ENCODE measurements at regions not wholly inside any gene's neighbourhood (a gene's known extent, or its start where the extent isn't known, plus 50 kb on each side); places are given as distances from the start of the nearest gene placed in this dataset.

DNA sequence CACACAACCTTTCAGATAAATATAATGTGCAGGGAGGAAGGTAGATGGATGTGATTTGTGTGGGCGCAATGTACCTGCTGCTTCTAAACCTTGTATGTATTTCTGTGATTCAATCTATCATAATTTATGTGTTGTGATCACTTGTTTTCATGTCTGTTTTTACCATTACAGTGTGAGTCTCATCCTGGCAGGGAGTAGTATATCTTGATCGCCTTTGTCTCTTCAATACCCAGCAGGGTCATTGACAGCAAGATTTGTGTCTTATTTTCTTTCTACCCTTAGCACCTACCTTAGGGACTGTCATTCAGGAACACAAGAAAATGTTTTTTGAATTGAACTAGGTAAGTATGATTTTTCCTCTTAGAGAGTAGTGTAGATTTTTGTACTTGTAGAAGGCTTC is 83.7 kb upstream of the SELENOK start:
- Histone ChIP-seq H3K9me3 (no peaks in the 10 kb centered on the region), H3K36me3 (ENCODE audit: control insufficient read depth in 2 of 2, extremely low read depth in 1 of 2, insufficient read depth in 1 of 2, low read length in 1 of 2) (no peaks in the 10 kb centered on the region), H3K4me3 (ENCODE audit: control insufficient read depth in 1 of 2, extremely low read depth in 1 of 2, low read length in 1 of 2) (no peak overlapping the region), H3K4me1 (ENCODE audit: control insufficient read depth in 1 of 2, extremely low read depth in 1 of 2, insufficient read depth in 2 of 2, low read length in 2 of 2) (no peaks in the 10 kb centered on the region), H3K27me3 (replicated peaks in 1 of 2; ENCODE audit: control insufficient read depth in 2 of 2, extremely low read depth in 1 of 2, insufficient read depth in 2 of 2, low read length in 1 of 2) (peaks cover 0 to 4% of the 10 kb centered on the region in 2 experiments), H3K27ac (ENCODE audit: low read length) (no peak overlapping the region)
- ATAC-seq (replicated peaks in 1 of 4) (no peak), DNase-seq (no peak)
- no peak overlapping the region for H3K4me3 Mint-ChIP-seq
- no peak overlapping the region for H3K27ac Mint-ChIP-seq
- peaks cover 15 to 47% (median 21%) of the 10 kb centered on the region in 3 donors for H3K9me3 Mint-ChIP-seq
- H3K4me1 Mint-ChIP-seq: no peaks in the 10 kb centered on the region
- CTCF ChIA-PET: no interaction called here
- peaks cover 7 to 10% of the 10 kb centered on the region in 2 donors for H3K27me3 Mint-ChIP-seq
- POLR2A ChIA-PET: no interaction called here
- WGBS (ENCODE audit: insufficient coverage): no CpG with 5 or more reads among the region's 2 CpGs
- no peaks in the 10 kb centered on the region for H3K36me3 Mint-ChIP-seq

DNA sequence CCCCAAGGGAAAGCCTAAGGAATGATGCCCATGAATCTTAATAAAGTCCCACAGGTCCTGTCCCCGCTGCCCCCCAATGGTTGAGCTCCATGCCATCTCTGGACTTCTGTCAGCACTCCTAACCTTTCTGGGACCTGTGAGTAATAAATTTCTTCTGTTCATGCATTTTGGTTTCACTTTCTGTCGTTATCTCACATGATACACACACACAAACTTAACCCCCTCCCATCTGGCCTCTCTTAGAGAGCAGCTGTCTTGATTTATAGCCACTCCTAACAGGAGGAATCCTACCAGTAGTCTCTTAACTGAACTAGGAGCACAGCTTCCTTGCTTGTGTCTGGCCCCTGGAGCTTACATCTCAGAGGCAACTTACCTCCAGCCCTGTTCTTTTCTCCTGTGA is 82.7 kb upstream of the SELENOK start:
- H3K4me3 ChIP-seq (ENCODE audit: control insufficient read depth in 1 of 2, extremely low read depth in 1 of 2, low read length in 1 of 2): no peak overlapping the region
- H3K27ac ChIP-seq (ENCODE audit: low read length): no peak overlapping the region
- peaks cover 0 to 4% of the 10 kb centered on the region in 2 experiments for H3K27me3 ChIP-seq (replicated peaks in 1 of 2; ENCODE audit: control insufficient read depth in 2 of 2, extremely low read depth in 1 of 2, insufficient read depth in 2 of 2, low read length in 1 of 2)
- WGBS (ENCODE audit: insufficient coverage): 33% methylated on average over 2 of the region's 2 CpGs
- no peaks in the 10 kb centered on the region for H3K36me3 ChIP-seq (ENCODE audit: control insufficient read depth in 2 of 2, extremely low read depth in 1 of 2, insufficient read depth in 1 of 2, low read length in 1 of 2)
- no peak overlapping the region for H3K4me3 Mint-ChIP-seq
- no peak overlapping the region for H3K27ac Mint-ChIP-seq
- no peak for ATAC-seq (replicated peaks in 1 of 4)
- DNase-seq: no peak
- POLR2A ChIA-PET: no interaction called here
- H3K36me3 Mint-ChIP-seq: no peaks in the 10 kb centered on the region
- H3K9me3 ChIP-seq: no peaks in the 10 kb centered on the region
- H3K9me3 Mint-ChIP-seq: peaks cover 15 to 50% (median 21%) of the 10 kb centered on the region in 3 donors
- H3K4me1 ChIP-seq (ENCODE audit: control insufficient read depth in 1 of 2, extremely low read depth in 1 of 2, insufficient read depth in 2 of 2, low read length in 2 of 2): no peaks in the 10 kb centered on the region
- peaks cover 0 to 4% of the 10 kb centered on the region in 2 donors for H3K27me3 Mint-ChIP-seq
- CTCF ChIA-PET: no interaction called here
- no peaks in the 10 kb centered on the region for H3K4me1 Mint-ChIP-seq

DNA sequence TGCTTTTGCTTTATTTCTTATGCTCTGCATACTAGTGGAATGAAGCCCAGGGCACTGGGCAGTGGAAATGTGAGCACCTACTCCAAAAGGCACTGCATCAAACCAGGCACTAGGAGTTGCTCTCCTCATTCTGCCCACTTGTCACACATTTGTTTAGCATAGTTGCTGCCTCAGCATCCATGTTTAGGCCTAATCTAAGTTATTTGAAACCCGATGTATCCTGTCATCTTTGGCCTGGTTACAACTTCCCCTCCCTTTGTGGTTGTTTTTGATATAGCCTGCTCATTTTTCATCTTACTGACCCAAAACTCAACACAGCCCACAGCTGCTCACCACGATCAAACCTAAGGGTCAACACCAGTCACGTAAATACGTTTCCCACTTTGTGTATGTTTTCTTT is 82.2 kb upstream of the SELENOK start:
- no peaks in the 10 kb centered on the region for H3K4me1 ChIP-seq (ENCODE audit: control insufficient read depth in 1 of 2, extremely low read depth in 1 of 2, insufficient read depth in 2 of 2, low read length in 2 of 2)
- no peaks in the 10 kb centered on the region for H3K36me3 ChIP-seq (ENCODE audit: control insufficient read depth in 2 of 2, extremely low read depth in 1 of 2, insufficient read depth in 1 of 2, low read length in 1 of 2)
- no peak overlapping the region for H3K27ac ChIP-seq (ENCODE audit: low read length)
- Mint-ChIP-seq H3K27ac (no peak overlapping the region), H3K4me3 (no peak overlapping the region), H3K9me3 (peaks cover 15 to 50% (median 21%) of the 10 kb centered on the region in 3 donors), H3K27me3 (peaks cover 0 to 4% of the 10 kb centered on the region in 2 donors), H3K4me1 (no peaks in the 10 kb centered on the region), H3K36me3 (no peaks in the 10 kb centered on the region)
- no peaks in the 10 kb centered on the region for H3K9me3 ChIP-seq
- peaks cover 0 to 2% of the 10 kb centered on the region in 2 experiments for H3K27me3 ChIP-seq (replicated peaks in 1 of 2; ENCODE audit: control insufficient read depth in 2 of 2, extremely low read depth in 1 of 2, insufficient read depth in 2 of 2, low read length in 1 of 2)
- DNase-seq: no peak
- 93% methylated on average over 3 of the region's 4 CpGs for WGBS (ENCODE audit: insufficient coverage)
- CTCF ChIA-PET: no interaction called here
- POLR2A ChIA-PET: no interaction called here
- H3K4me3 ChIP-seq (ENCODE audit: control insufficient read depth in 1 of 2, extremely low read depth in 1 of 2, low read length in 1 of 2): no peak overlapping the region
- no peak for ATAC-seq (replicated peaks in 1 of 4)

DNA sequence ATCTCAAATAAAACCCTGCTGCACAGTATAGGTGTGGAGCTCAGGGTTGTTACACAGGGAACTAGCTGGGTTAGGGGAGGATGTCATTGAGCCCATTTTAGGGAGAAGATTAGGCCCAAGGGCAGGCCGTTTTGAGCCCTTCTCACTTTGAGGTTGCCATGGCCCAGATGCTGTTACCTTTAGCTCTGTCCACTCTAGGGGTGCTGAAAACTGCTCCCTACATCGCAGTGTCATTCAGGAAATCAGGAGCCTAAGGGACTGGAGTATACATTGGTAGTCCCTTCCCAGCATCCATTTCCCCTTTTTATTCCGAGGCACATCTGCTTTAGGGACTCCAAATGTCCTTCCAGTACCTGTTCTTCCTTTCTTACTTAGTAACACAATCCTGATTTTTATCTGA is 79.0 kb upstream of the SELENOK start:
- WGBS (ENCODE audit: insufficient coverage): 72% methylated on average over 2 of the region's 3 CpGs
- ATAC-seq (replicated peaks in 1 of 4) (no peak), DNase-seq (no peak)
- H3K9me3 Mint-ChIP-seq: peaks cover 11 to 45% (median 19%) of the 10 kb centered on the region in 3 donors
- ChIA-PET CTCF (no interaction called here), POLR2A (no interaction called here)
- no peak overlapping the region for H3K4me3 Mint-ChIP-seq
- no peak overlapping the region for H3K27ac Mint-ChIP-seq
- Histone ChIP-seq H3K9me3 (no peaks in the 10 kb centered on the region), H3K27me3 (replicated peaks in 1 of 2; ENCODE audit: control insufficient read depth in 2 of 2, extremely low read depth in 1 of 2, insufficient read depth in 2 of 2, low read length in 1 of 2) (no peaks in the 10 kb centered on the region), H3K27ac (ENCODE audit: low read length) (no peak overlapping the region), H3K36me3 (ENCODE audit: control insufficient read depth in 2 of 2, extremely low read depth in 1 of 2, insufficient read depth in 1 of 2, low read length in 1 of 2) (no peaks in the 10 kb centered on the region), H3K4me1 (ENCODE audit: control insufficient read depth in 1 of 2, extremely low read depth in 1 of 2, insufficient read depth in 2 of 2, low read length in 2 of 2) (no peaks in the 10 kb centered on the region), H3K4me3 (ENCODE audit: control insufficient read depth in 1 of 2, extremely low read depth in 1 of 2, low read length in 1 of 2) (no peak overlapping the region)
- H3K36me3 Mint-ChIP-seq: no peaks in the 10 kb centered on the region
- H3K27me3 Mint-ChIP-seq: peaks cover 1 to 4% of the 10 kb centered on the region in 2 donors
- H3K4me1 Mint-ChIP-seq: no peaks in the 10 kb centered on the region

DNA sequence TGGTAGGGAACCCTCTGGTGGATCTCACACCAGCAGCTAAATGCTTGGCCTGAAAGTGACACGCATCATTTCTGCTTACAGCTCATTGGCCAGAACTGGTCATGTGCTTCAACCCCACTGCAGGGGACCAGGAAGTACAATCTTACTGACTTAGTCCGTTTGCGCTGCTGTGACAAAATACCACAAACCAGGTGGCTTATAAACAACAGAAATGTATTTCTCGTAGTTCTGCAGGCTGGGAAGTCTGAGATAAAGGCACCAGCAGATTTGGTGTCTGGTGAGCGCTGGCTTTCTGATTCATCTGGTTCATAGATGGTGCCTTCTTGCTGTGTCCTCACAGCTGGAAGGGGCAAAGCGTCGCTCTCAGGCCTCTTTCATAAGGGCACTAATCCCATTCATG is 77.4 kb upstream of the SELENOK start:
- CTCF ChIA-PET: no interaction called here
- POLR2A ChIA-PET: no interaction called here
- H3K27me3 Mint-ChIP-seq: peaks cover 0 to 1% of the 10 kb centered on the region in 2 donors
- H3K36me3 Mint-ChIP-seq: no peaks in the 10 kb centered on the region
- no peak overlapping the region for H3K4me3 Mint-ChIP-seq
- ATAC-seq (replicated peaks in 1 of 4) (no peak), DNase-seq (no peak)
- no peaks in the 10 kb centered on the region for H3K4me1 Mint-ChIP-seq
- no peak overlapping the region for H3K27ac Mint-ChIP-seq
- Histone ChIP-seq H3K27me3 (replicated peaks in 1 of 2; ENCODE audit: control insufficient read depth in 2 of 2, extremely low read depth in 1 of 2, insufficient read depth in 2 of 2, low read length in 1 of 2) (no peaks in the 10 kb centered on the region), H3K27ac (ENCODE audit: low read length) (no peak overlapping the region), H3K9me3 (no peaks in the 10 kb centered on the region), H3K4me3 (ENCODE audit: control insufficient read depth in 1 of 2, extremely low read depth in 1 of 2, low read length in 1 of 2) (no peak overlapping the region), H3K4me1 (ENCODE audit: control insufficient read depth in 1 of 2, extremely low read depth in 1 of 2, insufficient read depth in 2 of 2, low read length in 2 of 2) (no peaks in the 10 kb centered on the region), H3K36me3 (ENCODE audit: control insufficient read depth in 2 of 2, extremely low read depth in 1 of 2, insufficient read depth in 1 of 2, low read length in 1 of 2) (no peaks in the 10 kb centered on the region)
- WGBS (ENCODE audit: insufficient coverage): 80% methylated on average over 7 of the region's 7 CpGs
- H3K9me3 Mint-ChIP-seq: peaks cover 11 to 33% (median 13%) of the 10 kb centered on the region in 3 donors

DNA sequence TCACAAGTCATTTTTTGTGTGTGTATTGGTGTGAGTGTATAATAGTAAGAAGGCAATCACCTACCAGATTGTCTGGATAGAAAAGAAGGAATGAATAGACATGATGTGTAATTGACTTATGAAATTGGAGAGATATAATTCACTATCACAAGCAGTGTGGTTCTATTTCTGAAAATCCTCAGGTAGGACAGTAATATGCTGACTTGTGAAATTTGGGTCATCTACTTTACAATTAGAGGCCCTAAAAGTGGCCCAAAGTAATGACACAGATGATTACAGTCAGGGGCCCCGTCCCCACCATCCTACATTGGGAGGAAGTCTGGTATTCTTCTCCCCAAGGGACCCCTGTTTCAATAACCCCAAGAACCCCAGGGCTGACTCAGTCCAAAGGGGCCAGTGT is 73.6 kb upstream of the SELENOK start:
- WGBS (ENCODE audit: insufficient coverage): no CpG with 5 or more reads among the region's 1 CpG
- ATAC-seq (replicated peaks in 1 of 4) (no peak), DNase-seq (no peak)
- no peak overlapping the region for H3K27ac ChIP-seq (ENCODE audit: low read length)
- H3K36me3 Mint-ChIP-seq: no peaks in the 10 kb centered on the region
- no peaks in the 10 kb centered on the region for H3K9me3 ChIP-seq
- peaks cover 6 to 9% of the 10 kb centered on the region in 2 donors for H3K27me3 Mint-ChIP-seq
- no peak overlapping the region for H3K4me3 ChIP-seq (ENCODE audit: control insufficient read depth in 1 of 2, extremely low read depth in 1 of 2, low read length in 1 of 2)
- CTCF ChIA-PET: no interaction called here
- POLR2A ChIA-PET: no interaction called here
- no peak overlapping the region for H3K4me3 Mint-ChIP-seq
- H3K36me3 ChIP-seq (ENCODE audit: control insufficient read depth in 2 of 2, extremely low read depth in 1 of 2, insufficient read depth in 1 of 2, low read length in 1 of 2): no peaks in the 10 kb centered on the region
- H3K9me3 Mint-ChIP-seq: peaks cover 3 to 9% (median 5%) of the 10 kb centered on the region in 3 donors
- no peaks in the 10 kb centered on the region for H3K4me1 ChIP-seq (ENCODE audit: control insufficient read depth in 1 of 2, extremely low read depth in 1 of 2, insufficient read depth in 2 of 2, low read length in 2 of 2)
- no peaks in the 10 kb centered on the region for H3K4me1 Mint-ChIP-seq
- H3K27ac Mint-ChIP-seq: no peak overlapping the region
- no peaks in the 10 kb centered on the region for H3K27me3 ChIP-seq (replicated peaks in 1 of 2; ENCODE audit: control insufficient read depth in 2 of 2, extremely low read depth in 1 of 2, insufficient read depth in 2 of 2, low read length in 1 of 2)

DNA sequence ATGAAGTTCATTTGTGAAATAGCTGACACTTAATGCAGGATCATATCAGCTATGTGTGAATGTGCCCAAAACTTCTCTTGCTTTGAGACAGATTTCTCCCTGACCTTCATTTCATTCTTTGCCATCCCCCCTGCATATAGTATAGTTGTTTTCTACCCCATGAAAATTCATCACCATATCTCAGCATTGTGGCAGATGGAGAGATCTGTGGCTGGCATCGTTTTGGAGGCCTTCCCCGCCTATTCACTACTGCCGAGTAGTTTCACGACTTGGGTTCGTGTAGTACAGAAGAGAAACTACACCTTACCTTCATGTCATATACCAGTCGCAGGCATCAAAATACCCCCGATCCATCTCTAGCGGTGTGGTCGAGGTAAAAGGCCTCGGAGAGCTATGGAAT is 66.2 kb upstream of the SELENOK start:
- Histone ChIP-seq H3K9me3 (no peaks in the 10 kb centered on the region), H3K4me1 (ENCODE audit: control insufficient read depth in 1 of 2, extremely low read depth in 1 of 2, insufficient read depth in 2 of 2, low read length in 2 of 2) (no peaks in the 10 kb centered on the region), H3K27ac (ENCODE audit: low read length) (no peak overlapping the region), H3K27me3 (replicated peaks in 1 of 2; ENCODE audit: control insufficient read depth in 2 of 2, extremely low read depth in 1 of 2, insufficient read depth in 2 of 2, low read length in 1 of 2) (peaks cover 0 to 3% of the 10 kb centered on the region in 2 experiments), H3K36me3 (ENCODE audit: control insufficient read depth in 2 of 2, extremely low read depth in 1 of 2, insufficient read depth in 1 of 2, low read length in 1 of 2) (no peaks in the 10 kb centered on the region), H3K4me3 (ENCODE audit: control insufficient read depth in 1 of 2, extremely low read depth in 1 of 2, low read length in 1 of 2) (no peak overlapping the region)
- ATAC-seq (replicated peaks in 1 of 4) (no peak), DNase-seq (no peak)
- H3K27ac Mint-ChIP-seq: no peak overlapping the region
- H3K4me3 Mint-ChIP-seq: no peak overlapping the region
- H3K4me1 Mint-ChIP-seq: no peaks in the 10 kb centered on the region
- peaks cover 0 to 3% (median 0%) of the 10 kb centered on the region in 3 donors for H3K9me3 Mint-ChIP-seq
- ChIA-PET CTCF (interaction anchor here in 1 of 2 donors (0.6 kb wide), 1 partner anchor 48 kb away, joined by 3 read pairs; no protein-coding TSS in a partner anchor), POLR2A (no interaction called here)
- H3K36me3 Mint-ChIP-seq: no peaks in the 10 kb centered on the region
- 85% methylated on average over 10 of the region's 10 CpGs for WGBS (ENCODE audit: insufficient coverage)
- peaks cover 7 to 27% of the 10 kb centered on the region in 2 donors for H3K27me3 Mint-ChIP-seq

Data from T-cell (primary cell).